Mesothelial cell of epicardium (in vitro differentiated cells): ENCODE measurements at regions not wholly inside any gene's neighbourhood (a gene's known extent, or its start where the extent isn't known, plus 50 kb on each side); places are given as distances from the start of the nearest gene placed in this dataset.

Experiments used
- DNase-seq, 2 experiments: peaks; one replicate each; pipeline ENCODE4 v3.0.0; 2021; ENCODE audit warnings: low spot score in 2 of 2; ENCODE audit not compliant: unreplicated experiment in 2 of 2
- H3K27ac Mint-ChIP-seq: 2 replicates; pipeline ENCODE4 v1.8.0; 2021; ENCODE audit warnings: mixed read lengths
- H3K27me3 Mint-ChIP-seq: 2 replicates; pipeline ENCODE4 v1.8.0; 2021; ENCODE audit warnings: low read depth, mixed read lengths
- H3K36me3 Mint-ChIP-seq: 2 replicates; pipeline ENCODE4 v1.8.0; 2021; ENCODE audit warnings: mixed read lengths
- H3K4me1 Mint-ChIP-seq: 2 replicates; pipeline ENCODE4 v1.8.0; 2021; ENCODE audit warnings: mixed read lengths
- H3K4me3 Mint-ChIP-seq: 2 replicates; pipeline ENCODE4 v1.8.0; 2021; ENCODE audit warnings: mild to moderate bottlenecking, moderate library complexity, mixed read lengths
- H3K9me3 Mint-ChIP-seq: 2 replicates; pipeline ENCODE4 v1.8.0; 2021; ENCODE audit warnings: mixed read lengths
- TF ChIP-seq, protein P1 (sequence below): fragments of 200-600 bp; sonication (generic); IDR thresholded peaks from one replicate; pipeline ENCODE4 v1.5.0; 2021; ENCODE audit warnings: antibody characterized with exemption; ENCODE audit not compliant: unreplicated experiment

DNA sequence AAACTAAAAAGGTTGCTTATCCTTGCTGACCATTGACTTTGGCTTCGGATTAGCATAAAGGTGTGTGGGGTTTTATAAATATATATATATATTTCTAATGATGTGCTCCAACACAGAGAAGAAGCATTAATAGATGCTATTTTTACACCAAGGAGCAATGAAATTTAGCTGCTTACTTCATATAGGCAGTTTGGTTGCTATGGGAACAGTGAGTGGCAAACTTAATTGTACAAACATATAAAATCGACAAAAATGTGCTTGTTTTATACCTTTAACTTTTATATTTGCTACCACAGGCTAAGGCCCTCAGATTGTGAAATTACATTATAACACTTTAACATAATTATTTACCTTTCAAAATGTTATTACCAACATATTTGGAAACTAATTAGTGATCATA is 303.4 kb downstream of the SEC23A start:
- H3K27me3 Mint-ChIP-seq, result no peaks in the 10 kb centered on the region
- H3K4me1 Mint-ChIP-seq, result no peaks in the 10 kb centered on the region
- TF ChIP-seq, protein P1, sequence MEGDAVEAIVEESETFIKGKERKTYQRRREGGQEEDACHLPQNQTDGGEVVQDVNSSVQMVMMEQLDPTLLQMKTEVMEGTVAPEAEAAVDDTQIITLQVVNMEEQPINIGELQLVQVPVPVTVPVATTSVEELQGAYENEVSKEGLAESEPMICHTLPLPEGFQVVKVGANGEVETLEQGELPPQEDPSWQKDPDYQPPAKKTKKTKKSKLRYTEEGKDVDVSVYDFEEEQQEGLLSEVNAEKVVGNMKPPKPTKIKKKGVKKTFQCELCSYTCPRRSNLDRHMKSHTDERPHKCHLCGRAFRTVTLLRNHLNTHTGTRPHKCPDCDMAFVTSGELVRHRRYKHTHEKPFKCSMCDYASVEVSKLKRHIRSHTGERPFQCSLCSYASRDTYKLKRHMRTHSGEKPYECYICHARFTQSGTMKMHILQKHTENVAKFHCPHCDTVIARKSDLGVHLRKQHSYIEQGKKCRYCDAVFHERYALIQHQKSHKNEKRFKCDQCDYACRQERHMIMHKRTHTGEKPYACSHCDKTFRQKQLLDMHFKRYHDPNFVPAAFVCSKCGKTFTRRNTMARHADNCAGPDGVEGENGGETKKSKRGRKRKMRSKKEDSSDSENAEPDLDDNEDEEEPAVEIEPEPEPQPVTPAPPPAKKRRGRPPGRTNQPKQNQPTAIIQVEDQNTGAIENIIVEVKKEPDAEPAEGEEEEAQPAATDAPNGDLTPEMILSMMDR, result no peak
- no peak overlapping the region for H3K27ac Mint-ChIP-seq
- no peak for DNase-seq
- H3K4me3 Mint-ChIP-seq, result no peak overlapping the region
- H3K9me3 Mint-ChIP-seq, result peaks cover 29% of the 10 kb centered on the region
- peaks cover 3% of the 10 kb centered on the region for H3K36me3 Mint-ChIP-seq

DNA sequence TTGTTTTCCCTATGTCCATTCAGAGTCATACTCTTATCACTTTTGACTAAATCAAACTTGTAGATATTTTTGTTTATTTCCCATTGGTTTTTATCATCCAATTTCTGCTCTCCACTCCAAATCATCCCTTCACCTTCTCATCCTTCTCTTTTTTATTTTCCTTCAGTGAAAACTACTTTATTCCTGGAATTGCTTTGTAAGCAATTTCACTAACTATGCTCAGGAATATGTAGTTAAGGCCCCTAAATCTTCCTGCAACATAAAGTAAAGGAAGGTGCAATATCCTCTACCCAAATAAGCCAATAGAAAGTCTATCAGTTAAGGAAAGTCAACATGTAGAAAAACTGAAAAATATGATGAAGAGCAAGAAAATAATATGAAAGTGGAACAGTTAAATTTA is 308.4 kb downstream of the SEC23A start:
- TF ChIP-seq, protein P1, result no peak
- DNase-seq, result no peak
- Mint-ChIP-seq H3K4me1 (no peaks in the 10 kb centered on the region), H3K27me3 (no peaks in the 10 kb centered on the region), H3K9me3 (no peaks in the 10 kb centered on the region), H3K4me3 (no peak overlapping the region), H3K36me3 (no peaks in the 10 kb centered on the region), H3K27ac (no peak overlapping the region)

DNA sequence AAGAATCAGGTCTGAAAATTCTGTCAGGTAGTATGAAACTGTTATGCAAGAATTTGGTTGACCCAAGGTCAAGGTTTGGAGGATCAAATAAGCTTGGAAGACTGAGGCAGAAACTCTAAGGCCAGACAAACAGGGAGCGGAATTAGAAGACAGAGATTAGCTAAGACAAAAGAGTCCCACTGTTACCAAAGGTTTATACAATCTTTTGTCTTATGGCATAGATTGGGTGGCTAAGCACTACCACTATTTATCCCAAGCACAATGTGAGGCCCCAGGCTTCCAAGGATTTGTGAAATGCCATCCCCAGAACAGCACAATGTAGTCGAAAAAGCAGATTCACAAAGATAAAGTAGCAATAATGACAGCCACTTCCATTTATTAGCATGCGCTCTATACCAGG is 311.2 kb downstream of the SEC23A start:
- TF ChIP-seq, protein P1, result no peak
- no peaks in the 10 kb centered on the region for H3K4me1 Mint-ChIP-seq
- no peaks in the 10 kb centered on the region for H3K27me3 Mint-ChIP-seq
- no peak for DNase-seq
- H3K27ac Mint-ChIP-seq, result no peak overlapping the region
- H3K4me3 Mint-ChIP-seq, result no peak overlapping the region
- H3K36me3 Mint-ChIP-seq, result no peaks in the 10 kb centered on the region
- H3K9me3 Mint-ChIP-seq, result no peaks in the 10 kb centered on the region

DNA sequence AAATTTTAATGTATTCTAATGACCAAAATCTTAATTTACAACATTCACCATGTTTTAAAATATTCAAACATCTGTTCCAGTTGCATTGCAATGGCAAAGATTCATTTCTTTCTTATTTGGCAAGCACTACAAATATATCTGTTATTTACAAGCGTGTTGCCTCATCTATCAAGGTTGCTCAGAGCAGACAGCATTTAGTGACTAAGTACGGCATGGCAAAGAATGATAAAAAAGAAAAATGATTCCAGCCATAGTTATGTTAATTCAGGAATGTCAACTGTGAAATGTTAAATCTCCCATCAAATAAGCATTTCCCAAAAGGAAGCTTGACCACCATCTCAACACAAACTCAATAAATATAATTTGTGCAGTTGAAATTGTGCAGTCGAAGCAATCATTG is 312.1 kb downstream of the SEC23A start:
- H3K9me3 Mint-ChIP-seq, result no peaks in the 10 kb centered on the region
- H3K4me3 Mint-ChIP-seq, result no peak overlapping the region
- no peak overlapping the region for H3K27ac Mint-ChIP-seq

DNA sequence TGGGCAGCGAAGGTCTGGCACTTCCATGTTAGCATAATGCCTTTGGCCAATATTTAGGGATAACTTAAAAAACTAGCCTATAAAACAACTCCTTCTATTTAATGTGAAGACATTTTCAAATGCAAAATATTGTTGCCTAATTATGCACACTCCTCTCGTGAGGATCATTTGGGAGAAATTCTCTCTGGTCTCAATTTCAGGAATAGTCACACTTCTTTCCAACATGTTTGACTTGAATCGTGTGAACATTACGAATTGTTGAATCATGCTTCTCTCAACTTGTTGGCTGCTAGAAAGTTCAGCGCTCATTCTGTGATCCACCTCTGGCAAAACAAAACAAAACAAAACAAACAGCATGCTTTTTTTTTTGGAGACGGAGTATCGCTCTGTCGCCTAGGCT is 313.2 kb downstream of the SEC23A start:
- H3K27me3 Mint-ChIP-seq, result no peaks in the 10 kb centered on the region
- H3K27ac Mint-ChIP-seq, result no peak overlapping the region
- no peaks in the 10 kb centered on the region for H3K36me3 Mint-ChIP-seq
- TF ChIP-seq, protein P1, result no peak
- DNase-seq, result no peak
- no peak overlapping the region for H3K4me3 Mint-ChIP-seq
- H3K9me3 Mint-ChIP-seq, result no peaks in the 10 kb centered on the region
- H3K4me1 Mint-ChIP-seq, result no peaks in the 10 kb centered on the region

More for the DNA sequence above, 312.1 kb downstream of the SEC23A start:
- no peaks in the 10 kb centered on the region for H3K27me3 Mint-ChIP-seq
- TF ChIP-seq, protein P1, result no peak
- no peaks in the 10 kb centered on the region for H3K36me3 Mint-ChIP-seq
- H3K4me1 Mint-ChIP-seq, result no peaks in the 10 kb centered on the region
- no peak for DNase-seq

DNA sequence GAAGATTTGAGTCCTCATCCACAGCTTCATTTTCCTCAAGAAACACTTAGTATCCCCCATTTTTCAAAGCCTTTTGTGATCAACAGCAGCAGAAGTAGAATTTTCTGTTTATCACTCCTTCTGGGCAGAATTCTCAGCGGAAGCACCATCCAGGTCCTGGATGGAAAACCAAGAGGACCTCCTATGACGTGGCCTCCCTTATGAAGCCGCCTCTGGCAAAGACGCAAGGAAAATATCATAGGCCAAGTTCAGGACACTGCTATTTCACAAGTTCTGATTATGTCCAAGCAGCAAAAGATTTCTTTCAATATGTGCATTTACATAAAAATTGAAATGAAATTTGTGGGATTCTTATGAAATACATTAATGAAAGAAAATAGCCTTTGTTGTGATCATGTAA is 315.0 kb downstream of the SEC23A start:
- TF ChIP-seq, protein P1, result no peak
- no peak overlapping the region for H3K27ac Mint-ChIP-seq
- H3K4me1 Mint-ChIP-seq, result no peaks in the 10 kb centered on the region

More for the DNA sequence above, 315.0 kb downstream of the SEC23A start:
- H3K9me3 Mint-ChIP-seq, result no peaks in the 10 kb centered on the region
- no peaks in the 10 kb centered on the region for H3K27me3 Mint-ChIP-seq
- no peak for DNase-seq
- no peaks in the 10 kb centered on the region for H3K36me3 Mint-ChIP-seq
- no peak overlapping the region for H3K4me3 Mint-ChIP-seq
